SIG-M5 treated with dmso at 0.1 percent for 504 hours (cell line): ENCODE measurements at regions not wholly inside any gene's neighbourhood (a gene's known extent, or its start where the extent isn't known, plus 50 kb on each side); places are given as distances from the start of the nearest gene placed in this dataset.
"Not testable (repeated sequence)": the region's sequence is repeated elsewhere in the genome, so short reads cannot be mapped to it uniquely, and the experiment has no call there.

Source experiments
- DNase-seq: peaks from one replicate; lab custom pipeline; 2025; ENCODE audit not compliant: unreplicated experiment; lab: John Stamatoyannopoulos, UW

DNA sequence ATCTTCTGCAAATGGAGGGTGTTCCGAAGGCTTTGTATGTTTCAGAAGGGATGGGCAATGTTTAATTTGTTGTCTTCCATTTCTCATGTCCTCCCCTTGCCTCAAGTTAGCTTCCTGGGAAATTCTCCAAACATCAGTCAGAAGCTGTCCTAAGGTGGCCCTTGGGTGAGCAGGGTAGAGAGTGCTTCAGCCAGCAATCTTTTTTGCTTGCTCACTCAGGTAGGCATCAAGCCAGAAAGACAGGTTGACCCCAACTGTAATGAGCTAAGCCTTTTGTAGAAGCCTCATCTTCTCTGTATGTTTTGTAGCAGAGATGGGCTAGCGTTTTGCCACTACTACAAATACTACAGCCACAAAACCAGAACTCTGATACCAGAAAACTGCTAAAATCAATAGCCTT, 321.5 kb upstream of the FAM78B start:
- no peak for DNase-seq

- peak; percentile 17 for DNase-seq
These were observed 322.5 kb upstream of the FAM78B start for GRCh38 chr1:166489356-166489669.

GRCh38 chr1:166489670-166490436, 323.1 kb upstream of the FAM78B start:
- DNase-seq: peak; percentile 34

DNA sequence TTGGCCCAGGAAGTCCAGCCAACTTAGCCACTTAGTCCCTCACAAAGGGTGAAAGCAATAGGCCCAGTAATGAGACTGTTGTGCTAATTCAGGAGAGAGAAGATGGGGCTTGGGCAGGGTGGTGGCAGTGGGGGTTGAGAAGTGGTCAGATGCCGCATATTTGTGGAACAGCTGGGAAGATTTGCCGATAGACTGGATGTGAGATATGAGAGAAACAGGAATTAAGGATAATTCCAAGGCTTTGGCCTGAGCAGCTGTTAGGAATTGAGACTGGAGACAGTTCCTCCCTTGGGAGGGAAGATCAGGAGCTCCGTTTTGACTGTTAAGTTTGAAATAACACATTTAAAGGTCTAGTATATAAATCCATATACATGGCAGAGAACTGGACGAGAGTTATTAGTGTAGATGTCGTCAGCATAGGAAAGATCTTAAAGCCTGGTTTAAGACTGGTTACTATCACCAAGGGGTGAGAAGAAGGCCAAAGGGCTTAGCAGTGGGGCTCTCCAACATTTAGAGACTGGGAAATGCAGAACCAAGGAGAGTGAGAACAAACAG, 323.7 kb upstream of the FAM78B start:
- no peak for DNase-seq

- DNase-seq: not testable (repeated sequence)
These were observed 327.0 kb upstream of the FAM78B start for GRCh38 chr1:166493765-166494164.

GRCh38 chr1:166507347-166507746, 331.9 kb upstream of the POGK start:
- no peak for DNase-seq

GRCh38 chr1:166511761-166512160, 327.5 kb upstream of the POGK start:
- DNase-seq: peak; percentile 97

DNA sequence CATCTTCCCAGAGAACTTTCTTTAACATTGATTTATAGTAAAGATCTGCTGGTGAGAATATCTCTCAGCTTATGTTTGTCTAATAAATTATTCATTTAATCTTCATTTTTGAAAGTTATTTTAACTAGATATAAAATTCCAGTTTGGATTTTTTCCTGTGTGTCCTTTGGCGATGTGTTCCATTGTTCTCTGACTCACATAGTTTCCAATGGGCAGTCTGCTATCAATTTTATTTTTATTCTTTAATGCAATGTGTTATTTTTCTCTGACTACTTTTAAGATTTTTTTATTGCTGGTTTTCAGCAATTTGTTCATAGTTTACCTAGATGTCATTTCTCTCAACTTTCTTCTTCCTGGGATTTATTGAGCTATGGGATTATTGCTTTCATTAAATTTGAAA, 325.2 kb upstream of the POGK start:
- DNase-seq: no peak

- DNase-seq: no peak
These were observed 311.5 kb upstream of the POGK start for GRCh38 chr1:166527752-166528151.

DNA sequence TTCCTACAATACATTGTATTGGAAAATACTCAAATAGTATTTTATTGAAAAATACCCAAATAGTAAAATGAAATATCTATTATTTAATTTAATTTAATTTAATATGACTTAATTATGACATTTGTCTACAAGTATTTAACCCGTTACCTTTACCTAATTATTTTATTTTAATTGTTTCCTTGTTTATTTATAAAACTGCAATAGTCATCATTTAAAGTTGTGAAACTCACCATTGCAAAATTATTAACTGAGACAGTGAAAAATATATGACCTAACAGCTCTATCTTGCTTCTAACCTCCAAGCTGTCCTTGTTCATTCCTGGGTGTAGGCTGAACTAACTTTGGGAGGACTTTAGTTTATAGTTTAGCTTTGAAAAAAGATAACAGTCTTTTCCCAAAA, 300.6 kb upstream of the POGK start:
- no peak for DNase-seq

- no peak for DNase-seq
These were observed 295.2 kb upstream of the POGK start for GRCh38 chr1:166544036-166544435.

- DNase-seq: no peak
These were observed 294.7 kb upstream of the POGK start for GRCh38 chr1:166544561-166544960.

DNA sequence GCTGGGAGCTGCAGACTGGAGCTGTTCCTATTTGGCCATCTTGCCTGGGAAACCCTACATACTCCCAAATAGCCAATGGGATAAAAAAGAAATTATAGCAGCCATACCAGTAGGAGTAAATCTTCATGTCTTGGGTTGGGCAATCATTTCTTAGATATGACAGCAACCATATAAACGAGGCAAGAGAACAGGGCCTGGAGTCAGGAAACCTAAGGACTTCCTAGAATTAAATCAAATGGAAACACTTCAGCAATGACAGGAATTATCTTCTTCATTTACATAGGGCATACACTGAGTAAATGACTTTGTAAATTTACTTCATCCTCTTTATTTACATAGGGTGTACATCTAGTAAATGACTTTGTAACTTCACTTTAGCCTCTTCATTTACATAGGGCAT, 286.6 kb upstream of the POGK start:
- DNase-seq: no peak

GRCh38 chr1:166570954-166571353, 268.3 kb upstream of the POGK start:
- no peak for DNase-seq

DNA sequence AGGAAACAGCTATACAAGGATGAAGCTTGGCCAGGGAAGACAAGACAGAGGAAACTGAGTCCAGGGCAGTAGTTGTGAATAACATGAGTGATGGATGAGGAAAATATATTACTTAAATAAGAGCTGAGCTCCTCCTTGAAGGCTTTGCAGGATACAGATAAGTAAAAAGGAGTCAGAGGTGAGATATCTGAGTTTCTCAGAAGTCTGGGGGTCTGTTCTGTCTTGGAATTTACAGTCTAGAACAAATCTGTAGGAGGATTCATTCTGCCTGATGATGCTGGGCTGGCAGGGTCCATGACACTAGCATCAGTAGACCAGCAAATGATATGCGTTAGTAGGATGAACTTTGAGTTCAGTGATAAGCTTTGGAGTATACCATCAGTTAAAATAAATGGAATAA, 266.1 kb upstream of the POGK start:
- no peak for DNase-seq

- no peak for DNase-seq
These were observed 259.4 kb upstream of the POGK start for GRCh38 chr1:166579557-166580501.

GRCh38 chr1:166588741-166589140, 250.5 kb upstream of the POGK start:
- DNase-seq: no peak

DNA sequence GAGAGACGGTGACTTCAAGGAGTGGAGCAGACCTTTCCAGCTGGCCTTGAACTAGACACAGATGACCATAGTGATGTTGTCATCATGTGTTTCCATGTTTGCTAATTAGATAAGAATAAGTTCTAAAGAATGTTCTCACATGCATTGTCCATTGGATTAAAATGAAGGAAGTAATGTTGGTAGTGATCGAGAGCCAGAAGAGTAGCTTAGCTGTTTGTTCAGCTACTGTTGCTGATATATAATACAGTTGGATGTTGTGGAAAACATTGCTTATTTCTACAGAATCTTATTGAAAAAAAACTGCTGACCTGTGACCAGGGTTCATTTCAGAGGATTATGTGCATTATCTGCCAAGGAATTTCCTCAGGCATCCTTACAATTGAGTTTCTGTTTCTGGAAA, 249.1 kb upstream of the POGK start:
- DNase-seq: no peak

DNA sequence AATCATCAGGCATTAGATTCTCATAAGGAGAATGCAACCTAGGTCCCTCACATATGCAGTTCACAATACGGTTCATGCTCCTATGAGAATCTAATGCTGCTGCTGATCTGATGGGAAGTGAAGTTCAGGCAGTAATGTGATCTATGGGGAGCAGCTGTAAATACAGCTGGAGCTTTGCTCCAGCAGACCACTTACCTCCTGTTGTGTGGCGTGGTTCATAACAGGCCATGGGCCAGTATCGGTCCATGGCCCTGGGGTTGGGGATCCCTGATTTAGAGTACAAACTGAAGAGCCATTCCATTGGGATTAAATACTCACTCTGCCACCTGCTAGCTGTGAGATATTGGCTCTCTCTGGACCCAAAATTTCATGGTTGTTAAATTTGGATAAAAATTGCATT, 244.6 kb upstream of the POGK start:
- no peak for DNase-seq

DNA sequence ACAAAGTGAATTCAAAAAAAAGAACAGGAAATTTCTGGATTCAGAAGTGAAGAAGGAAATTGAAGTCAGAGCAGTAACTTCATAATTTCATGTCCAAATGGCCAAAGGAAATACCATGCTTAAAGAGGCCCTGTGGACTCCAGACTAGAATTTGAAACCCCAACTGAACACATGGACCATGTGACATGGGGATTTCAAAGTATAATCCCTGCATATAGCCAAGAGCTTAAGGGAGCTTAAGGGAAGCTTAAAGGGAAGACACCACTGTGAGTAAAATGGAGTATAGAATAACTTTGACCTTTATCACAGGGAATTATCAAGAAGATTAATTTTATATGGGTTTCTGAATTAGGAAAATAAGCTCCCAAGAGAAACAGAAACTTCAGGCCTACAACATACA, 241.8 kb upstream of the POGK start:
- DNase-seq: no peak

- no peak for DNase-seq
These were observed 238.7 kb upstream of the POGK start for GRCh38 chr1:166600574-166600973.

- no peak for DNase-seq
These were observed 237.5 kb upstream of the POGK start for GRCh38 chr1:166601650-166602278.
